SK-N-SH (cell line): ENCODE measurements at regions not wholly inside any gene's neighbourhood (a gene's known extent, or its start where the extent isn't known, plus 50 kb on each side); places are given as distances from the start of the nearest gene placed in this dataset.

Source experiments
- ELF1 ChIP-seq: IDR thresholded peaks from 2 replicates; pipeline ENCODE4 v1.4.0; 2012
- GABPA ChIP-seq: IDR thresholded peaks from 2 replicates; pipeline ENCODE4 v1.4.0; 2012; ENCODE audit warnings: low read depth, mild to moderate bottlenecking
- JUND ChIP-seq: IDR thresholded peaks from 2 replicates; pipeline ENCODE4 v1.4.0; 2012
- RFX5 ChIP-seq: IDR thresholded peaks from 2 replicates; pipeline ENCODE4 v1.6.1; 2012; ENCODE audit warnings: mild to moderate bottlenecking, improper control_type of control experiment, low read length
- TAF1 ChIP-seq: IDR thresholded peaks from 2 replicates; pipeline ENCODE4 v1.6.1; 2012; ENCODE audit warnings: low read depth, mild to moderate bottlenecking, low read length, moderate library complexity, borderline replicate concordance
- YY1 ChIP-seq: IDR thresholded peaks from 2 replicates; pipeline ENCODE4 v1.4.0; 2012; ENCODE audit warnings: low read depth, mild to moderate bottlenecking
- TF ChIP-seq, protein P1 (sequence below): fragments of 150-350 bp; IDR thresholded peaks from 2 replicates; pipeline ENCODE4 v1.6.1; 2017; ENCODE audit warnings: antibody characterized with exemption, low read length, low read depth, borderline replicate concordance
- TF ChIP-seq, protein P2 (sequence below): fragments of 200-600 bp; sonication (generic); IDR thresholded peaks from 2 replicates; pipeline ENCODE4 v1.6.1; 2017; ENCODE audit warnings: antibody characterized with exemption, mild to moderate bottlenecking, moderate library complexity
- TF ChIP-seq, protein P3 (sequence below): IDR thresholded peaks from 2 replicates; pipeline ENCODE4 v1.4.0; 2012; ENCODE audit warnings: low read depth
- TF ChIP-seq, protein P4 (sequence below): IDR thresholded peaks from 2 replicates; pipeline ENCODE4 v1.6.1; 2012; ENCODE audit warnings: mild to moderate bottlenecking, low read depth, low read length, moderate library complexity
- TF ChIP-seq, protein P5 (sequence below): IDR thresholded peaks from 2 replicates; pipeline ENCODE4 v1.4.0; 2012; ENCODE audit warnings: low read depth, borderline replicate concordance

DNA sequence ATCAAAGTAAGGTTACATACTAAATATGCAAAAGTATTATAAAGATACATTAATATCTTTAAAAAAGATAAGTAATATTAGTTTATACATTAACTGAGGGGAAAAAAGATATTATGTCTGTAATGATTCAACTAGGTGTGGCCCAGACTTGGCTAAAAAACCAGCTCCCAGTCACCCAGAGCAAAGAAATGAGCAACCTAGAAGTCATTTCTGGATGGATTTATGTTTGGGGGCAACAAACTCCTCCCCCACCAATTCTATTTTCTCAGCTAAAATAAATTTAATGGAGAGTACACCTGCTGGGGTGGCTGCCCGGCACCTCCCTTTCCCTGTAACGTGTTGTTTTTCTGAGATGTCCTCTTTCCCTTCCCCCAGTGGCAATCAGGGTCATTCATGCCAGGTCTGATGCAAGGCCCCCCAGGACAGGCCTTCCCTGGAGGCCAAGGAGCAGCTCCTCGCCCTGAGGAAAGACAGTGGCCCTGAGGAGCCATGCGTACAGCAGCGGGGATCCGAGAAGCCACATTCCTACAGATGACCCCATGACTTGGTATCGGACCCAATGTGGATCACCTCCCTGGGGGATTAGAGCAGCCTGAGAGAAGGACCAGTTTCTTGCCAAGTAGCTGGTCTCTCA, 78.6 kb upstream of the DOCK9 start:
- TF ChIP-seq, protein P1, sequence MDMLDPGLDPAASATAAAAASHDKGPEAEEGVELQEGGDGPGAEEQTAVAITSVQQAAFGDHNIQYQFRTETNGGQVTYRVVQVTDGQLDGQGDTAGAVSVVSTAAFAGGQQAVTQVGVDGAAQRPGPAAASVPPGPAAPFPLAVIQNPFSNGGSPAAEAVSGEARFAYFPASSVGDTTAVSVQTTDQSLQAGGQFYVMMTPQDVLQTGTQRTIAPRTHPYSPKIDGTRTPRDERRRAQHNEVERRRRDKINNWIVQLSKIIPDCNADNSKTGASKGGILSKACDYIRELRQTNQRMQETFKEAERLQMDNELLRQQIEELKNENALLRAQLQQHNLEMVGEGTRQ, result no peak
- TF ChIP-seq, protein P2, sequence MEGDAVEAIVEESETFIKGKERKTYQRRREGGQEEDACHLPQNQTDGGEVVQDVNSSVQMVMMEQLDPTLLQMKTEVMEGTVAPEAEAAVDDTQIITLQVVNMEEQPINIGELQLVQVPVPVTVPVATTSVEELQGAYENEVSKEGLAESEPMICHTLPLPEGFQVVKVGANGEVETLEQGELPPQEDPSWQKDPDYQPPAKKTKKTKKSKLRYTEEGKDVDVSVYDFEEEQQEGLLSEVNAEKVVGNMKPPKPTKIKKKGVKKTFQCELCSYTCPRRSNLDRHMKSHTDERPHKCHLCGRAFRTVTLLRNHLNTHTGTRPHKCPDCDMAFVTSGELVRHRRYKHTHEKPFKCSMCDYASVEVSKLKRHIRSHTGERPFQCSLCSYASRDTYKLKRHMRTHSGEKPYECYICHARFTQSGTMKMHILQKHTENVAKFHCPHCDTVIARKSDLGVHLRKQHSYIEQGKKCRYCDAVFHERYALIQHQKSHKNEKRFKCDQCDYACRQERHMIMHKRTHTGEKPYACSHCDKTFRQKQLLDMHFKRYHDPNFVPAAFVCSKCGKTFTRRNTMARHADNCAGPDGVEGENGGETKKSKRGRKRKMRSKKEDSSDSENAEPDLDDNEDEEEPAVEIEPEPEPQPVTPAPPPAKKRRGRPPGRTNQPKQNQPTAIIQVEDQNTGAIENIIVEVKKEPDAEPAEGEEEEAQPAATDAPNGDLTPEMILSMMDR, result no peak
- TF ChIP-seq, protein P3, sequence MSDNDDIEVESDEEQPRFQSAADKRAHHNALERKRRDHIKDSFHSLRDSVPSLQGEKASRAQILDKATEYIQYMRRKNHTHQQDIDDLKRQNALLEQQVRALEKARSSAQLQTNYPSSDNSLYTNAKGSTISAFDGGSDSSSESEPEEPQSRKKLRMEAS, result no peak
- TF ChIP-seq RFX5 (no peak), JUND (no peak), TAF1 (no peak), GABPA (no peak), ELF1 (no peak), YY1 (no peak)
- TF ChIP-seq, protein P4, sequence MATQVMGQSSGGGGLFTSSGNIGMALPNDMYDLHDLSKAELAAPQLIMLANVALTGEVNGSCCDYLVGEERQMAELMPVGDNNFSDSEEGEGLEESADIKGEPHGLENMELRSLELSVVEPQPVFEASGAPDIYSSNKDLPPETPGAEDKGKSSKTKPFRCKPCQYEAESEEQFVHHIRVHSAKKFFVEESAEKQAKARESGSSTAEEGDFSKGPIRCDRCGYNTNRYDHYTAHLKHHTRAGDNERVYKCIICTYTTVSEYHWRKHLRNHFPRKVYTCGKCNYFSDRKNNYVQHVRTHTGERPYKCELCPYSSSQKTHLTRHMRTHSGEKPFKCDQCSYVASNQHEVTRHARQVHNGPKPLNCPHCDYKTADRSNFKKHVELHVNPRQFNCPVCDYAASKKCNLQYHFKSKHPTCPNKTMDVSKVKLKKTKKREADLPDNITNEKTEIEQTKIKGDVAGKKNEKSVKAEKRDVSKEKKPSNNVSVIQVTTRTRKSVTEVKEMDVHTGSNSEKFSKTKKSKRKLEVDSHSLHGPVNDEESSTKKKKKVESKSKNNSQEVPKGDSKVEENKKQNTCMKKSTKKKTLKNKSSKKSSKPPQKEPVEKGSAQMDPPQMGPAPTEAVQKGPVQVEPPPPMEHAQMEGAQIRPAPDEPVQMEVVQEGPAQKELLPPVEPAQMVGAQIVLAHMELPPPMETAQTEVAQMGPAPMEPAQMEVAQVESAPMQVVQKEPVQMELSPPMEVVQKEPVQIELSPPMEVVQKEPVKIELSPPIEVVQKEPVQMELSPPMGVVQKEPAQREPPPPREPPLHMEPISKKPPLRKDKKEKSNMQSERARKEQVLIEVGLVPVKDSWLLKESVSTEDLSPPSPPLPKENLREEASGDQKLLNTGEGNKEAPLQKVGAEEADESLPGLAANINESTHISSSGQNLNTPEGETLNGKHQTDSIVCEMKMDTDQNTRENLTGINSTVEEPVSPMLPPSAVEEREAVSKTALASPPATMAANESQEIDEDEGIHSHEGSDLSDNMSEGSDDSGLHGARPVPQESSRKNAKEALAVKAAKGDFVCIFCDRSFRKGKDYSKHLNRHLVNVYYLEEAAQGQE, result no peak
- TF ChIP-seq, protein P5, sequence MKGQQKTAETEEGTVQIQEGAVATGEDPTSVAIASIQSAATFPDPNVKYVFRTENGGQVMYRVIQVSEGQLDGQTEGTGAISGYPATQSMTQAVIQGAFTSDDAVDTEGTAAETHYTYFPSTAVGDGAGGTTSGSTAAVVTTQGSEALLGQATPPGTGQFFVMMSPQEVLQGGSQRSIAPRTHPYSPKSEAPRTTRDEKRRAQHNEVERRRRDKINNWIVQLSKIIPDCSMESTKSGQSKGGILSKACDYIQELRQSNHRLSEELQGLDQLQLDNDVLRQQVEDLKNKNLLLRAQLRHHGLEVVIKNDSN, result no peak
